ENCODE measurements at regions not wholly inside any gene's neighbourhood (a gene's known extent, or its start where the extent isn't known, plus 50 kb on each side); places are given as distances from the start of the nearest gene placed in this dataset.

DNA sequence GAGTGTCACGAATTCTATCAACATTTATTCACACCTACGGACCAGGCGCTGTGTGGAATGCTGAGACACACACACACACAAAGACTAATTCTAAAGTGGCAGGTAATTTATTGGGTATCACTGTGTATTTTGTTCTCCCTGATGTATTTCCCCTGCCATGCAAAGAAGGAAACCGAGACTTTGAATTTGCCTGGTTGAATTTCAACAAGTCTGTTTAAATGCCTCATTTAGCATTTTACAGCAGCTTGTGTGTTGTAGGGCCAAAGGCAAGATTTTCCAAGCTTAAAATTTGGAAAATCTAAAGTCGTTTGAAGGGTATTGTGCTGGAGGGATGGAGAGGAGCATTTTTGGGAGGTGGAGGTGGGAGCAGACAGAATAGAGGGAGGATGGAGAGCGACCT, 274.4 kb upstream of the ZFP64 start:
- TF ChIP-seq, protein P1, sequence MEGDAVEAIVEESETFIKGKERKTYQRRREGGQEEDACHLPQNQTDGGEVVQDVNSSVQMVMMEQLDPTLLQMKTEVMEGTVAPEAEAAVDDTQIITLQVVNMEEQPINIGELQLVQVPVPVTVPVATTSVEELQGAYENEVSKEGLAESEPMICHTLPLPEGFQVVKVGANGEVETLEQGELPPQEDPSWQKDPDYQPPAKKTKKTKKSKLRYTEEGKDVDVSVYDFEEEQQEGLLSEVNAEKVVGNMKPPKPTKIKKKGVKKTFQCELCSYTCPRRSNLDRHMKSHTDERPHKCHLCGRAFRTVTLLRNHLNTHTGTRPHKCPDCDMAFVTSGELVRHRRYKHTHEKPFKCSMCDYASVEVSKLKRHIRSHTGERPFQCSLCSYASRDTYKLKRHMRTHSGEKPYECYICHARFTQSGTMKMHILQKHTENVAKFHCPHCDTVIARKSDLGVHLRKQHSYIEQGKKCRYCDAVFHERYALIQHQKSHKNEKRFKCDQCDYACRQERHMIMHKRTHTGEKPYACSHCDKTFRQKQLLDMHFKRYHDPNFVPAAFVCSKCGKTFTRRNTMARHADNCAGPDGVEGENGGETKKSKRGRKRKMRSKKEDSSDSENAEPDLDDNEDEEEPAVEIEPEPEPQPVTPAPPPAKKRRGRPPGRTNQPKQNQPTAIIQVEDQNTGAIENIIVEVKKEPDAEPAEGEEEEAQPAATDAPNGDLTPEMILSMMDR (IDR thresholded peaks at IDR 0.05): no peak
- no peak for TF ChIP-seq POLR2AphosphoS5 (IDR thresholded peaks at IDR 0.05)
